Transverse colon (tissue), 4 donors: ENCODE measurements at regions not wholly inside any gene's neighbourhood (a gene's known extent, or its start where the extent isn't known, plus 50 kb on each side); places are given as distances from the start of the nearest gene placed in this dataset.

Source experiments
- DNase-seq: peaks from one replicate; pipeline ENCODE4 v3.0.0-alpha.2; 2019
- H3K27ac ChIP-seq, 4 donors: fragments of 200-600 bp; sonication (generic); 2 replicates each; pipeline ENCODE4 v1.5.1; 2016 to 2018; ENCODE audit warnings: inconsistent platforms in 4 of 4
- H3K27me3 ChIP-seq: fragments of 200-600 bp; sonication (generic); 2 replicates; pipeline ENCODE4 v1.5.1; 2017; ENCODE audit warnings: inconsistent platforms
- H3K36me3 ChIP-seq, 4 donors: fragments of 200-600 bp; sonication (generic); 2 replicates each; pipeline ENCODE4 v1.5.1; 2017 to 2019; ENCODE audit warnings: inconsistent platforms in 4 of 4
- H3K4me1 ChIP-seq, 4 donors: fragments of 200-600 bp; sonication (generic); 2 replicates each; pipeline ENCODE4 v1.5.1; 2017 to 2020; ENCODE audit warnings: inconsistent platforms in 4 of 4
- H3K4me3 ChIP-seq, 4 donors: fragments of 200-600 bp; sonication (generic); 1 replicate in 1 of 4; 2 replicates in 3 of 4; pipeline versions ENCODE4 v1.5.1 to v1.6.1; 2017 to 2019; ENCODE audit warnings: inconsistent platforms in 4 of 4
- H3K9me3 ChIP-seq, 2 donors: fragments of 200-600 bp; sonication (generic); 2 replicates each; pipeline ENCODE4 v1.5.1; 2017 to 2019; ENCODE audit warnings: inconsistent platforms in 2 of 2
- EP300 ChIP-seq: sonication (generic); formaldehyde crosslinking; IDR thresholded peaks from one replicate; pipeline ENCODE4 v1.6.1; 2017; ENCODE audit warnings: antibody characterized with exemption, low read depth
- POLR2A ChIP-seq: fragments of 450-650 bp; IDR thresholded peaks from one replicate; pipeline ENCODE4 v1.6.1; 2016; ENCODE audit warnings: antibody characterized with exemption, mild to moderate bottlenecking, moderate library complexity
- POLR2AphosphoS5 ChIP-seq, 3 donors: sonication (generic); formaldehyde crosslinking; IDR thresholded peaks; one replicate each; pipeline ENCODE4 v1.6.1; 2016; ENCODE audit warnings: antibody characterized with exemption in 3 of 3
- WGBS, 2 donors: methylation state at CpG; one replicate each; pipeline ENCODE4 v1.1.5; 2018; ENCODE audit warnings: low coverage in 1 of 2; 5-methylcytosine and 5-hydroxymethylcytosine counted together
- in situ Hi-C, 4 donors: fragments of 200-750 bp; cut with MboI; loops; one replicate each; pipeline versions ENCODE4 v1.15.0 to v1.15.1; 2017; ENCODE audit warnings: low sequenced_read_pairs in 3 of 4, low pct_ligation_motif_present in 1 of 4, low pct_unique_long_range_greater_than_20kb in 1 of 4
- intact Hi-C: fragments of 100-400 bp; cut with DNase I; formaldehyde crosslinking; loops from one replicate; pipeline ENCODE4 v1.15.1; 2023; ENCODE audit warnings: low total_unique reads
- TF ChIP-seq, protein P1 (sequence below), 5 experiments: fragments of 200-600 bp in 3 of 5; fragments of 450-650 bp in 2 of 5; sonication (generic) in 3 of 5; IDR thresholded peaks; 1 replicate in 2 of 5; 2 replicates in 3 of 5; pipeline ENCODE4 v1.5.1; 2016 to 2017; ENCODE audit warnings: antibody characterized with exemption in 5 of 5, inconsistent platforms in 3 of 5, mild to moderate bottlenecking in 2 of 5, moderate library complexity in 1 of 5

- intact Hi-C loops (no loop called here), in situ Hi-C loops (no loop called here)
- Histone ChIP-seq H3K4me1 (no peaks in the 10 kb centered on the region), H3K9me3 (no peaks in the 10 kb centered on the region), H3K36me3 (no peaks in the 10 kb centered on the region), H3K27ac (no peak overlapping the region), H3K27me3 (no peaks in the 10 kb centered on the region), H3K4me3 (no peak overlapping the region)
- DNase-seq: no peak
- TF ChIP-seq EP300 (no peak), POLR2AphosphoS5 (IDR thresholded peaks at IDR 0.05) (no peak), POLR2A (no peak)
- TF ChIP-seq, protein P1, sequence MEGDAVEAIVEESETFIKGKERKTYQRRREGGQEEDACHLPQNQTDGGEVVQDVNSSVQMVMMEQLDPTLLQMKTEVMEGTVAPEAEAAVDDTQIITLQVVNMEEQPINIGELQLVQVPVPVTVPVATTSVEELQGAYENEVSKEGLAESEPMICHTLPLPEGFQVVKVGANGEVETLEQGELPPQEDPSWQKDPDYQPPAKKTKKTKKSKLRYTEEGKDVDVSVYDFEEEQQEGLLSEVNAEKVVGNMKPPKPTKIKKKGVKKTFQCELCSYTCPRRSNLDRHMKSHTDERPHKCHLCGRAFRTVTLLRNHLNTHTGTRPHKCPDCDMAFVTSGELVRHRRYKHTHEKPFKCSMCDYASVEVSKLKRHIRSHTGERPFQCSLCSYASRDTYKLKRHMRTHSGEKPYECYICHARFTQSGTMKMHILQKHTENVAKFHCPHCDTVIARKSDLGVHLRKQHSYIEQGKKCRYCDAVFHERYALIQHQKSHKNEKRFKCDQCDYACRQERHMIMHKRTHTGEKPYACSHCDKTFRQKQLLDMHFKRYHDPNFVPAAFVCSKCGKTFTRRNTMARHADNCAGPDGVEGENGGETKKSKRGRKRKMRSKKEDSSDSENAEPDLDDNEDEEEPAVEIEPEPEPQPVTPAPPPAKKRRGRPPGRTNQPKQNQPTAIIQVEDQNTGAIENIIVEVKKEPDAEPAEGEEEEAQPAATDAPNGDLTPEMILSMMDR (IDR thresholded peaks at IDR 0.05): no peak
- 62 to 66% methylated on average over 3 to 4 of the region's 4 CpGs for WGBS, 2 donors
Observed at GRCh38 chr1:172906778-172907592, 143.8 kb downstream of the TNFSF18 start.

DNA sequence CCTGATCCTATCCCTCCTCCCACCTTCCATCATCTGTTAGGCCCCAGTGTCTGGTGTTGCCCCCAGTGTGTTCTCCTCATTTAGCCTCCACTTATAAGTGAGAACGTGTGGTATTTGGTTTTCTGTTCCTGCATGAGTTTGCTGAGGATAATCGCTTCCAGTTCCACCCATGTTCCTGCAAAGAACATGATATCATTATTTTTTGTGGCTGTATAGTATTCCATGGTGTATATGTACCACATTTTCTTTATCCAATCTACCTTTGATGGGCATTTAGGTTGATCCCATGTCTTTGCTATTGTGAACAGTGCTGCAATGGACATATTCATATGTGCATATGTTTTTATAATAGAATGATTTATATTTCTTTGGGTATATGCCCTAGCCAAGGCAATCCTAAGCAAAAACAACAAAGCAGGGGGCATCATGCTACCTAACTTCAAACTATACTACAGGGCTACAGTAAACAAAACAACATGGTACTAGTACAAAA lies 142.9 kb downstream of the TNFSF18 start:
- H3K36me3 ChIP-seq: no peaks in the 10 kb centered on the region
- no peak overlapping the region for H3K27ac ChIP-seq
- no peak overlapping the region for H3K4me3 ChIP-seq
- H3K27me3 ChIP-seq: no peaks in the 10 kb centered on the region
- intact Hi-C loops: no loop called here
- H3K9me3 ChIP-seq: no peaks in the 10 kb centered on the region
- H3K4me1 ChIP-seq: no peaks in the 10 kb centered on the region
- WGBS, 2 donors: 86 to 94% methylated on average over 2 of the region's 2 CpGs
- DNase-seq: no peak
- in situ Hi-C loops: no loop called here
- TF ChIP-seq EP300 (no peak), POLR2A (no peak), POLR2AphosphoS5 (IDR thresholded peaks at IDR 0.05) (no peak)
- TF ChIP-seq, protein P1 (IDR thresholded peaks at IDR 0.05): no peak

- H3K36me3 ChIP-seq: no peaks in the 10 kb centered on the region
- H3K9me3 ChIP-seq: no peaks in the 10 kb centered on the region
- DNase-seq: no peak
- H3K4me1 ChIP-seq: peaks cover 0 to 8% (median 3%) of the 10 kb centered on the region in 4 donors
- H3K27ac ChIP-seq: no peak overlapping the region
- in situ Hi-C loops: no loop called here
- H3K27me3 ChIP-seq: no peaks in the 10 kb centered on the region
- intact Hi-C loops: no loop called here
- no peak overlapping the region for H3K4me3 ChIP-seq
- WGBS, 2 donors: 80 to 87% methylated on average over 9 to 11 of the region's 11 CpGs
- no peak for TF ChIP-seq POLR2A
- TF ChIP-seq, protein P1 (IDR thresholded peaks at IDR 0.05): no peak
- TF ChIP-seq EP300: no peak
- no peak for TF ChIP-seq POLR2AphosphoS5 (IDR thresholded peaks at IDR 0.05)
Observed at GRCh38 chr1:172909606-172910326, 141.0 kb downstream of the TNFSF18 start.

- TF ChIP-seq POLR2A (no peak), EP300 (no peak), POLR2AphosphoS5 (IDR thresholded peaks at IDR 0.05) (no peak)
- TF ChIP-seq, protein P1 (IDR thresholded peaks at IDR 0.05): no peak
- no peak overlapping the region for H3K4me3 ChIP-seq
- no peak for DNase-seq
- in situ Hi-C loops: no loop called here
- no peaks in the 10 kb centered on the region for H3K27me3 ChIP-seq
- H3K4me1 ChIP-seq: peaks cover 0 to 12% (median 4%) of the 10 kb centered on the region in 4 donors
- no peaks in the 10 kb centered on the region for H3K9me3 ChIP-seq
- H3K27ac ChIP-seq: no peak overlapping the region
- no peaks in the 10 kb centered on the region for H3K36me3 ChIP-seq
- intact Hi-C loops: no loop called here
- WGBS, 2 donors: 64% methylated on average over 3 of the region's 5 CpGs; no CpG with 5 or more reads in 1 of the 2 donors
Observed at GRCh38 chr1:172912765-172913260, 137.9 kb downstream of the TNFSF18 start.
